Retinal pigment epithelial cell (primary cell): ENCODE measurements at regions not wholly inside any gene's neighbourhood (a gene's known extent, or its start where the extent isn't known, plus 50 kb on each side); places are given as distances from the start of the nearest gene placed in this dataset.
A peak's percentile ranks its signal among the peaks of the same experiment; 100 is the strongest.

Experiments used
- DNase-seq: peaks from one replicate; pipeline ENCODE4 v3.0.0-alpha.2; 2010; ENCODE audit warnings: low read depth
- H3K4me3 ChIP-seq: 2 replicates; pipeline ENCODE4 v1.5.1; 2011; ENCODE audit warnings: mild to moderate bottlenecking, low read length, control low read depth, moderate library complexity
- TF ChIP-seq, protein P1 (sequence below): conservative IDR thresholded peaks from 2 replicates; pipeline ENCODE4 v1.5.1; 2011; ENCODE audit warnings: low read depth, low read length, control low read depth, inconsistent platforms

DNA sequence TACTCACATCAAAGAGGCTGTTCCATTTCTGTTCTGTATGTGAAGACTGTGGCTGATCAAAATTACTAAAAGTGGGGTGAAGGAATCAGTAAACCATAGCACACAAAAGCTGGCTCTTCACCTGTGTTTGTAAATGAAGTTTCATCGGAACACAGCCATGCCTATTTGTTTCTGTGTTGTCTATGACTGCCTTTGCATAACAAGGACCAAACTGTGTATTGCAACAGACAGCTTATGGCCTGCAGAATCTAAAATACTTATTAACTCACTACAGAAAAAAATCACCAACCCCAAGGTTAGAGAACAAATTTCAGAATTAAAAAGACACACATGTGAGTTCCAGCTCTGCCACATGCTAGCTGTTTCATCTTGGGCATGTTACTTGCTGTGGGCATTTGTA, 163.9 kb downstream of the LYPLAL1 start:
- no peak for DNase-seq
- TF ChIP-seq, protein P1, sequence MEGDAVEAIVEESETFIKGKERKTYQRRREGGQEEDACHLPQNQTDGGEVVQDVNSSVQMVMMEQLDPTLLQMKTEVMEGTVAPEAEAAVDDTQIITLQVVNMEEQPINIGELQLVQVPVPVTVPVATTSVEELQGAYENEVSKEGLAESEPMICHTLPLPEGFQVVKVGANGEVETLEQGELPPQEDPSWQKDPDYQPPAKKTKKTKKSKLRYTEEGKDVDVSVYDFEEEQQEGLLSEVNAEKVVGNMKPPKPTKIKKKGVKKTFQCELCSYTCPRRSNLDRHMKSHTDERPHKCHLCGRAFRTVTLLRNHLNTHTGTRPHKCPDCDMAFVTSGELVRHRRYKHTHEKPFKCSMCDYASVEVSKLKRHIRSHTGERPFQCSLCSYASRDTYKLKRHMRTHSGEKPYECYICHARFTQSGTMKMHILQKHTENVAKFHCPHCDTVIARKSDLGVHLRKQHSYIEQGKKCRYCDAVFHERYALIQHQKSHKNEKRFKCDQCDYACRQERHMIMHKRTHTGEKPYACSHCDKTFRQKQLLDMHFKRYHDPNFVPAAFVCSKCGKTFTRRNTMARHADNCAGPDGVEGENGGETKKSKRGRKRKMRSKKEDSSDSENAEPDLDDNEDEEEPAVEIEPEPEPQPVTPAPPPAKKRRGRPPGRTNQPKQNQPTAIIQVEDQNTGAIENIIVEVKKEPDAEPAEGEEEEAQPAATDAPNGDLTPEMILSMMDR = no peak
- no peak overlapping the region for H3K4me3 ChIP-seq

DNA sequence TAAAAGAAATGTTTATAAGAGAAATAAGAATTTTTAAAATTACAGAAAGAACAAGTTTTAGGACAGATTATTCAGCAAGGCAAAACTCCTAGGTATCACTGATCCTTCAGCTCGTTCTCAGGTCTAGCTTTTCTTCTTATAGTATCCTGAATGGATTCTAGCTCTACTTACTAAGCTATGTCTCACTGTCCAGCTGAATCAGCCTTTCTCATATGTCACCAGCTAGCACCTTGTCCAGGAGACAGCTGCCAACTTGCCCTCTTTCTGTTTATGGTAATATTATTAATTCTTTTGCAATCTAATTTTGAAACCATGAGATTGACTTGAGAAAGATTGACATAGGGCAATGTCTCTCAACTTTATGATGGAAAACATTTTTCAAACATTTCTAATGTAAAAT, 159.9 kb downstream of the LYPLAL1 start:
- H3K4me3 ChIP-seq = no peak overlapping the region
- no peak for DNase-seq
- TF ChIP-seq, protein P1 = no peak

DNA sequence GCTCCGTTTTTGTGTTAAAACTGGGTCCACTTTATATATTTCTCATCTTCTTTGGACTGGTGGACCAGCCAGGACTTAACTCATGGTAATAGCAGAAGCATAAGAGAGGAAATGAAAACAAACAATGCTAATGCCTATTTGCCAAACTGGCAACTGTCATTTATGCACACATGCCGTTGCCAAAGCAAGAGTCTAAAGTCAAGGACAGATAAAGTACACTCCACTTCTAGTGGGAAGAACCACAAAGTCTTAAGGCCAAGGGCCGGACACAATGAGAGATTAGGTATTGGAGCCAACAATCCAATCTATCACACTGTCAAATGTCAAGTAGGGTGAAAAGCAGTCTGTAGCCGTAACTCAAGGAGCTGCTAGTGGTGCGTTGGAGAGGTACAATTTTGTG, 157.7 kb downstream of the LYPLAL1 start:
- DNase-seq = no peak
- no peak overlapping the region for H3K4me3 ChIP-seq
- TF ChIP-seq, protein P1 = no peak

DNA sequence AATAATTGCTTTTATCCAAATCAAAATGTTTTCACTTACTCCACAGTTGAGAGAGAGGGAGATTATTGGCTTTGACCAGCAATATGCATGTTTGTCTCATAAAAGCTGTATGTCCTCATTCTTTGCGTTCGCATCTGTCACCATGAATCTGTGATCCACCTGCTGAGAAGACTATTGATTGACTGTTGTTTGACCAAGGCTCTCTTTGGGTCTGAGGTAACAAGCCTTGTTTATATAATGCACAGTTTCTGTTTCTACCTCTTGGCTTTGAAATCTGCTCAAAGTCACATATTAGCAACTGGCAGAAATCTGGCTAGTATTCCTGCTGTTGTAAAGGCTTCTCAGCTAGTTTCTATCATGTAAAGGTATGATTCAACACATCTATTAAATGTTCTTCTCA, 157.0 kb downstream of the LYPLAL1 start:
- no peak for DNase-seq
- H3K4me3 ChIP-seq = no peak overlapping the region
- TF ChIP-seq, protein P1 = no peak

DNA sequence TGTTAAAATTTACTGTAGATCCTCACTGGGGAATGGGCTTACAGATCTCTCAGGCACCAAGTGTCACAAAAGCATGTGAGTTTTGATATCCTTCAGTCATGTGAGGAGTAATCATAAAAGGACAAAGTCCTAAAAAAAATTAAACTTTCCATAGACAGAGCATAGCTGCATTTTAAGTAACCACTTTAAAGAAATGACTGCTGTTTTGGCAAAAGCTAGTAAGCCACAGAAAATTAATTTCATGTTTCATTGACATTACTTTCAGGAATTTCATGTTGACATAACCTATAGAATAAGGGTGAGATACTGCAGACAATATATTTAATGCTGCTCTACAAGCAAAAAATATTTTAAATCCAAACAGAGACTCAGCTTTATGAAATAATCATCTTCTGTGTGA, 156.3 kb downstream of the LYPLAL1 start:
- TF ChIP-seq, protein P1 = no peak
- no peak for DNase-seq
- no peak overlapping the region for H3K4me3 ChIP-seq

DNA sequence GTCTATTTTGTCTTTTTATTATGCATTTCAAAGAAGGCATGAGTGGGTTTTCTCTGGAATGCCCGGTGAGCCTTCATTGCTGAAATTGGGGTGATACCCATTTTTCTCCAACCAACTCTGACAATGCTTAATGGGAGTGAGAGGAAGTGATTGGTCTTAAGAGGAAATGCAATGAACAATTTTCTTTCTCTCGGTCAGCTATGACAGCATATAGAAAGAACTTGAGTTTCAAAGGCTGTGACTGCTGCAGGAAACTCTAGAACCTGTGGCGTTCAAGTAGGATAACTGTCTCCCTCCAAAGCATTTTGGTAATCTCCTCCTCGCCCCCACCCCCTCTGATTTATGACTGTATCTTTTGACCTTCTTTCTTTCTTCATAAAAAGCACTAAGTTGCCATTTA, 155.9 kb downstream of the LYPLAL1 start:
- TF ChIP-seq, protein P1 = no peak
- no peak overlapping the region for H3K4me3 ChIP-seq
- DNase-seq = peak; percentile 25

DNA sequence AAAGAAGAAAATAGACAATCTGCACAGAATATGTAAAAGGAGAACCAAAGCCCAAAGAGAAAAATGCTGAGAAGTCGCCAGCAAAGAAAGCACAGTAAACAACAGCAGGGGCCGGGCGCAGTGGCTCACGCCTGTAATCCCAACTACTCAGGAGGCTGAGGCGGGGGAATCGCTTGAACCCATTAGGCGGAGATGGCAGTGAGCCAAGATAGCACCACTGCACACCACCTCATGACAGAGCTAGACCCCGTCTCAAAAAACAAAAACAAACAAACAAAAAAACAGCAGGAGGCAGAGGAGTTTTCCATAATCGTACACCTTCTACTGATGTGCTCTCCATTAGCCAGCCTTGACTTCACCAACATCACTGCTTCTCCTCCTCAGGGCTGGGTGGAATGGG, 153.2 kb downstream of the LYPLAL1 start:
- TF ChIP-seq, protein P1 = no peak
- no peak for DNase-seq
- no peak overlapping the region for H3K4me3 ChIP-seq
